ENCODE measurements at regions not wholly inside any gene's neighbourhood (a gene's known extent, or its start where the extent isn't known, plus 50 kb on each side); places are given as distances from the start of the nearest gene placed in this dataset.
"Not testable (repeated sequence)": the region's sequence is repeated elsewhere in the genome, so short reads cannot be mapped to it uniquely, and the experiment has no call there.

DNA sequence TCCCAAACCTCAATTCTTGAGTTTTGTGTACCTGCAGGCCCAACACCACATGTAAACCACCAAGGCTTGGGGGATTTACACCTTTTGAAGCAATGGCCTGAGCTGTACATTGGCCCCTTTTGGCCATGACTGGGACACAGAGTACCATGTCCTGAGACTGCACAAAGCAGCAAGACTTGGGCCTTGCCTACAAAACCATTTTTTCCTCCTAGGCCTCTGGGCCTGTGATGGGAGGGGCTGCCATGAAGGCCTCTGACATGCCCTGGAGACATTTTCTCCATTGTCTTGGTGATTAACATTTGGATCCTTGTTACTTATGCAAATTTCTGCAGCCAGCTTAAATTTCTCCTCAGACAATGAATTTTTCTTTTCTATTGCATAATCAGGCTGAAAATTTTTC lies 455.9 kb upstream of the NR3C2 start:
- H3K4me3 ChIP-seq (ENCODE audit: control insufficient read depth in 1 of 7, extremely low read depth in 1 of 7, insufficient read depth in 4 of 7, low read depth in 2 of 7, low read length in 6 of 7); H3K36me3 ChIP-seq (ENCODE audit: control insufficient read depth in 4 of 4, insufficient read depth in 4 of 4, low read length in 3 of 4); H3K4me1 ChIP-seq (ENCODE audit: control extremely low read depth in 1 of 4, control insufficient read depth in 4 of 4, insufficient read depth in 4 of 4, low read length in 3 of 4); H3K27ac ChIP-seq (ENCODE audit: insufficient read depth in 1 of 2, low read depth in 1 of 2, low read length in 2 of 2, poor library complexity in 1 of 2, severe bottlenecking in 2 of 2); CTCF ChIA-PET; H3K27me3 ChIP-seq (replicated peaks in 2 of 5; ENCODE audit: control insufficient read depth in 4 of 5, insufficient read depth in 5 of 5, low read length in 4 of 5); DNase-seq; POLR2A ChIA-PET: not testable (repeated sequence)
- peaks cover 0 to 14% (median 4%) of the 10 kb centered on the region in 5 experiments for H3K9me3 ChIP-seq (ENCODE audit: control extremely low read depth in 1 of 5, control insufficient read depth in 4 of 5, insufficient read depth in 2 of 5, low read depth in 1 of 5, low read length in 4 of 5)

DNA sequence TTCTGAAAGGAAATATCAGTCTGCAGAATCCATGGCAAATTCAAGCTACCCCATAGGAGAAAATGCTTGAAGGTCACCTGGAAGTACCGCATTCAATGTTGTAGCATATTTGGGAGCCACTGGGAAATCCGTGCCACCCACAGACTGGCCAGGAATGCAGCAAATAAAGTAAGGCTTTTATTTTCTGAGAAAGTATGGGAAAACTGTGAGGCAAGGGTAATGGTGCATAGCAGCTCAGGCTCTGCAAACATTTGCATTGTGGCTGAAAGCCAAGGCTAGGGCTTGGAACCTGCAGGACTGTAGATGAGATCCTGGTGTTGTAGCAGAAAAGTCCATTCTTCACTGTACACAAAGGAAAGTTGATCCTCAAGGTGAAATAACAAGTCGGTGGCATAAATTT lies 450.9 kb upstream of the NR3C2 start:
- Histone ChIP-seq H3K27ac (ENCODE audit: insufficient read depth in 1 of 2, low read depth in 1 of 2, low read length in 2 of 2, poor library complexity in 1 of 2, severe bottlenecking in 2 of 2) (no peak overlapping the region), H3K36me3 (ENCODE audit: control insufficient read depth in 4 of 4, insufficient read depth in 4 of 4, low read length in 3 of 4) (no peaks in the 10 kb centered on the region), H3K4me3 (ENCODE audit: control insufficient read depth in 1 of 7, extremely low read depth in 1 of 7, insufficient read depth in 4 of 7, low read depth in 2 of 7, low read length in 6 of 7) (no peak overlapping the region), H3K4me1 (ENCODE audit: control extremely low read depth in 1 of 4, control insufficient read depth in 4 of 4, insufficient read depth in 4 of 4, low read length in 3 of 4) (no peaks in the 10 kb centered on the region), H3K9me3 (ENCODE audit: control extremely low read depth in 1 of 5, control insufficient read depth in 4 of 5, insufficient read depth in 2 of 5, low read depth in 1 of 5, low read length in 4 of 5) (peaks cover 0 to 7% (median 2%) of the 10 kb centered on the region in 5 experiments), H3K27me3 (replicated peaks in 2 of 5; ENCODE audit: control insufficient read depth in 4 of 5, insufficient read depth in 5 of 5, low read length in 4 of 5) (no peaks in the 10 kb centered on the region)
- no peak for DNase-seq
- CTCF ChIA-PET = no interaction called here
- POLR2A ChIA-PET = no interaction called here
- WGBS (ENCODE audit: insufficient coverage) = 100% methylated on average over 3 of the region's 3 CpGs

DNA sequence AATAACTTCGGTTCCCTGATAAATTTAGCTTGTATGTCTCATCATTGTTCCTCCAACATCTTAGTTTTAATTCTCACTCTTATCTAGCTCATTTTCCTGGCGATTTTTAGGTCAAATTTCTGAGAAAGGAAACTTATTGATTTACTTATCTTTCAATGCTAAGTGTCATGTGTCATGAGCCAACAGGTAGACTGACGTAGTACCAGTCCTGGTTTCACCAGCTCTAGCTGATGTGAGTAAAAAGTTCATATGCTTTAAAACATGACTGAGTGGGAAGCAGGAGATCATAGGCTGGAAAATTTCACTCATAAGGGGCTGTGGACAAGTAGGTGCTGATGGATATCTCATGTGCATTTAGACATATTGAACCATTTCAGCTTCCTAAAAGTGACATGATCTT lies 441.7 kb upstream of the NR3C2 start:
- H3K9me3 ChIP-seq (ENCODE audit: control extremely low read depth in 1 of 5, control insufficient read depth in 4 of 5, insufficient read depth in 2 of 5, low read depth in 1 of 5, low read length in 4 of 5) = no peaks in the 10 kb centered on the region
- no peak for DNase-seq
- WGBS (ENCODE audit: insufficient coverage) = 100% methylated on average over 2 of the region's 3 CpGs
- CTCF ChIA-PET = no interaction called here
- peaks cover 0 to 1% (median 0%) of the 10 kb centered on the region in 5 experiments for H3K27me3 ChIP-seq (replicated peaks in 2 of 5; ENCODE audit: control insufficient read depth in 4 of 5, insufficient read depth in 5 of 5, low read length in 4 of 5)
- POLR2A ChIA-PET = no interaction called here
- H3K4me1 ChIP-seq (ENCODE audit: control extremely low read depth in 1 of 4, control insufficient read depth in 4 of 4, insufficient read depth in 4 of 4, low read length in 3 of 4) = no peaks in the 10 kb centered on the region
- no peaks in the 10 kb centered on the region for H3K36me3 ChIP-seq (ENCODE audit: control insufficient read depth in 4 of 4, insufficient read depth in 4 of 4, low read length in 3 of 4)
- H3K27ac ChIP-seq (ENCODE audit: insufficient read depth in 1 of 2, low read depth in 1 of 2, low read length in 2 of 2, poor library complexity in 1 of 2, severe bottlenecking in 2 of 2) = no peak overlapping the region
- no peak overlapping the region for H3K4me3 ChIP-seq (ENCODE audit: control insufficient read depth in 1 of 7, extremely low read depth in 1 of 7, insufficient read depth in 4 of 7, low read depth in 2 of 7, low read length in 6 of 7)

DNA sequence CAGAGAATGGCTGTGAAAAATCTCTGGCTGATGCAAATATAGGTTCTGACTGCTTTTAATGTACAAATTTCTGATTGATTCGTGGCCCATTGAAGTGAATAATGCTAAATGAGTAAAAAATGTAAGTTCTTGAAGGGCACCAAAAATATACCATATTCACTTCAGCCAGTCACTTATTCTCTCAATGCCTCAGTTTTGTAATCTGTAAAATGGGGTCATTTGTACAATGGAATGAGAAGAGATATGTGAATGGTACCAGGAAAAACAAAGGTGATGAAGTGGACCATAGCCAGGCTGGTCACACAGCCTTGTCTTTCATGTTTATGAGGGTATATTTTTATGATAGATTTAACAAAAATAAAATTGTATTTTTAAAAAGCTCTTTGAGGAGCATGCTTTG lies 441.2 kb upstream of the NR3C2 start:
- ChIA-PET CTCF (no interaction called here), POLR2A (no interaction called here)
- no peak overlapping the region for H3K27ac ChIP-seq (ENCODE audit: insufficient read depth in 1 of 2, low read depth in 1 of 2, low read length in 2 of 2, poor library complexity in 1 of 2, severe bottlenecking in 2 of 2)
- no CpG with 5 or more reads among the region's 1 CpG for WGBS (ENCODE audit: insufficient coverage)
- no peak for DNase-seq
- H3K4me3 ChIP-seq (ENCODE audit: control insufficient read depth in 1 of 7, extremely low read depth in 1 of 7, insufficient read depth in 4 of 7, low read depth in 2 of 7, low read length in 6 of 7) = no peak overlapping the region
- H3K4me1 ChIP-seq (ENCODE audit: control extremely low read depth in 1 of 4, control insufficient read depth in 4 of 4, insufficient read depth in 4 of 4, low read length in 3 of 4) = no peaks in the 10 kb centered on the region
- H3K27me3 ChIP-seq (replicated peaks in 2 of 5; ENCODE audit: control insufficient read depth in 4 of 5, insufficient read depth in 5 of 5, low read length in 4 of 5) = peaks cover 0 to 1% (median 0%) of the 10 kb centered on the region in 5 experiments
- no peaks in the 10 kb centered on the region for H3K9me3 ChIP-seq (ENCODE audit: control extremely low read depth in 1 of 5, control insufficient read depth in 4 of 5, insufficient read depth in 2 of 5, low read depth in 1 of 5, low read length in 4 of 5)
- no peaks in the 10 kb centered on the region for H3K36me3 ChIP-seq (ENCODE audit: control insufficient read depth in 4 of 4, insufficient read depth in 4 of 4, low read length in 3 of 4)

DNA sequence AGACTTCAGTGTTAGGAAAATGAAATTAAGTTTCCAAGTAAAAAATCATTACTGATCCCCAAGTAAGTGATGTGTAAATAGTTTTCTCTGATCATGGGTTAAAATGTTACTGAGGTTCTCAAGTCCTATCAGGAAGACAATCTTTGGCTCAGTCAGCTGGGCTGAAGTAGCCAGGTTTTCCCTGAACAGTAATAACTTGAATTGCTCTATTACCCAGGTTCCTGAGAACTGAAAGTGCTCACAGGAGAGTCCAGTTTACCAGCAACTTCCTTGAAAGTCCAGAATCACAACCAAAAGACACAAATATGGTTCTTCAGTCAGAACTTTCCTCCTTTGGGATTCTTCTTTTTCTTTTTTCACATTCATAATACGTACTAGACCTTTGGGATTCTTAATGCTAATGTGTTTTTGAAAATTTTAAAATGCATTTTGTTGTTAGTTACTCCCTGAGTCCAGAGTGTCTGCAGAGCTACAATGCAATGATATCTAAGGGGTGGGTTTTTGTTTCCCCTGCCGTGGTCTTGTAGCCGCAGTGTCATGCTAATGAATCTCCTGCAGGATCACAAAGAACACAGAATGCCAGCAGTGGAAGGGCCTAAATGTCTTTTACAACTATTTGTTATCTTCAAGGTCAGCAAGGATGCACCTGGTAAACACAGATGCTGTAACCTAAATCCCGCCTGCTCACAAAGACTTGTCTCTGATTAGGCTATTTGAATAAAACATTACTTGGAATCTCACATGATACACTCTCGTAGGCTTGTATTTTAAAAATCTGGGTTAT lies 439.8 kb upstream of the NR3C2 start:
- no peaks in the 10 kb centered on the region for H3K9me3 ChIP-seq (ENCODE audit: control extremely low read depth in 1 of 5, control insufficient read depth in 4 of 5, insufficient read depth in 2 of 5, low read depth in 1 of 5, low read length in 4 of 5)
- H3K4me1 ChIP-seq (ENCODE audit: control extremely low read depth in 1 of 4, control insufficient read depth in 4 of 4, insufficient read depth in 4 of 4, low read length in 3 of 4) = no peaks in the 10 kb centered on the region
- H3K36me3 ChIP-seq (ENCODE audit: control insufficient read depth in 4 of 4, insufficient read depth in 4 of 4, low read length in 3 of 4) = no peaks in the 10 kb centered on the region
- CTCF ChIA-PET = no interaction called here
- WGBS (ENCODE audit: insufficient coverage) = 86% methylated on average over 3 of the region's 5 CpGs
- no peak overlapping the region for H3K4me3 ChIP-seq (ENCODE audit: control insufficient read depth in 1 of 7, extremely low read depth in 1 of 7, insufficient read depth in 4 of 7, low read depth in 2 of 7, low read length in 6 of 7)
- H3K27ac ChIP-seq (ENCODE audit: insufficient read depth in 1 of 2, low read depth in 1 of 2, low read length in 2 of 2, poor library complexity in 1 of 2, severe bottlenecking in 2 of 2) = no peak overlapping the region
- POLR2A ChIA-PET = no interaction called here
- peaks cover 0 to 1% (median 0%) of the 10 kb centered on the region in 5 experiments for H3K27me3 ChIP-seq (replicated peaks in 2 of 5; ENCODE audit: control insufficient read depth in 4 of 5, insufficient read depth in 5 of 5, low read length in 4 of 5)
- DNase-seq = no peak

DNA sequence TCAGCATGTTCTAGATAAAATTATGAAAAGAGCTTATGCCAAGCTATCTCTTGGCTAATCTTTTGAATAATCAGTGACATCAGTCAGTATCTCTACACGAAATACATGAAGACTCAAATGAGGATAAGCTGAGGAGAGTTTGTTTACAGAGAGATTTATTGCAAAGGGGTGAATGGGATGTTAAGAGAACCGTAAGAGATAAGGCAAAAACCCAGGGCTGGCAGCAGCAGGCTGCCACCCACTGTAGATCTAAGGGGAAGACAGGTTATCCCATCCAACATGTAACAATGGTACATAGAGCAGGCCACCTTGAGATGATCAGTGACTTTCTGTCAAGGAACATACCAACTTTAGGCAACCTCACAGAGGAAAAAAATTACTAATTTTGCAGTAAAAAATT lies 432.1 kb upstream of the NR3C2 start:
- Histone ChIP-seq H3K27me3 (replicated peaks in 2 of 5; ENCODE audit: control insufficient read depth in 4 of 5, insufficient read depth in 5 of 5, low read length in 4 of 5) (no peaks in the 10 kb centered on the region), H3K4me1 (ENCODE audit: control extremely low read depth in 1 of 4, control insufficient read depth in 4 of 4, insufficient read depth in 4 of 4, low read length in 3 of 4) (no peaks in the 10 kb centered on the region), H3K9me3 (ENCODE audit: control extremely low read depth in 1 of 5, control insufficient read depth in 4 of 5, insufficient read depth in 2 of 5, low read depth in 1 of 5, low read length in 4 of 5) (no peaks in the 10 kb centered on the region), H3K27ac (ENCODE audit: insufficient read depth in 1 of 2, low read depth in 1 of 2, low read length in 2 of 2, poor library complexity in 1 of 2, severe bottlenecking in 2 of 2) (no peak overlapping the region), H3K36me3 (ENCODE audit: control insufficient read depth in 4 of 4, insufficient read depth in 4 of 4, low read length in 3 of 4) (no peaks in the 10 kb centered on the region), H3K4me3 (ENCODE audit: control insufficient read depth in 1 of 7, extremely low read depth in 1 of 7, insufficient read depth in 4 of 7, low read depth in 2 of 7, low read length in 6 of 7) (no peak overlapping the region)
- DNase-seq = no peak
- 80% methylated on average over 1 of the region's 2 CpGs for WGBS (ENCODE audit: insufficient coverage)
- CTCF ChIA-PET = no interaction called here
- POLR2A ChIA-PET = no interaction called here

DNA sequence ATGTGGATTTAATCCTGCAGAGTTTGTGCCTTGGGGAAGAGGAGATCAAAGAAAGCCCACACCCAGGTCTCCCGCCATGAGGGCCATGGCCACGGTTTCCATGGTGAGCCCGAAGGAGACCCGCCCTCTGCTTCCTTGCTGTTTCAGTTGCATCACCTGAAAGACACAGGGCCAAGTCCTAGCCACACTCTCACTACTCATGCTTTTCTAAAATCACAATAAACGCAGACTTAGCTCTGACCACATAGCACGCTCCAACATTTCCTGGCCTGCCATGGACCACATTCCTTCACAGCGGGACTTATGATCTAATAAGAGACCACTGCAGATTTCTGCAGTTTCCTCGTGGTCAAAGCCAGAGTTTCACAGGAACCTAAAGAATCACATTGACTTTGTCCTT lies 426.0 kb upstream of the NR3C2 start:
- Histone ChIP-seq H3K4me1 (ENCODE audit: control extremely low read depth in 1 of 4, control insufficient read depth in 4 of 4, insufficient read depth in 4 of 4, low read length in 3 of 4) (no peaks in the 10 kb centered on the region), H3K27ac (ENCODE audit: insufficient read depth in 1 of 2, low read depth in 1 of 2, low read length in 2 of 2, poor library complexity in 1 of 2, severe bottlenecking in 2 of 2) (no peak overlapping the region), H3K27me3 (replicated peaks in 2 of 5; ENCODE audit: control insufficient read depth in 4 of 5, insufficient read depth in 5 of 5, low read length in 4 of 5) (no peaks in the 10 kb centered on the region), H3K36me3 (ENCODE audit: control insufficient read depth in 4 of 4, insufficient read depth in 4 of 4, low read length in 3 of 4) (no peaks in the 10 kb centered on the region), H3K4me3 (ENCODE audit: control insufficient read depth in 1 of 7, extremely low read depth in 1 of 7, insufficient read depth in 4 of 7, low read depth in 2 of 7, low read length in 6 of 7) (no peak overlapping the region), H3K9me3 (ENCODE audit: control extremely low read depth in 1 of 5, control insufficient read depth in 4 of 5, insufficient read depth in 2 of 5, low read depth in 1 of 5, low read length in 4 of 5) (no peaks in the 10 kb centered on the region)
- CTCF ChIA-PET = no interaction called here
- WGBS (ENCODE audit: insufficient coverage) = 94% methylated on average over 8 of the region's 8 CpGs
- POLR2A ChIA-PET = no interaction called here
- no peak for DNase-seq
